GM12878 (cell line): ENCODE measurements at regions not wholly inside any gene's neighbourhood (a gene's known extent, or its start where the extent isn't known, plus 50 kb on each side); places are given as distances from the start of the nearest gene placed in this dataset.

ENCODE experiments used
- MXI1 ChIP-seq: fragments of 150-350 bp; IDR thresholded peaks from 2 replicates; pipeline ENCODE4 v1.6.1; 2011; ENCODE audit warnings: low read depth, mild to moderate bottlenecking, inconsistent platforms, low read length, improper control_type of control experiment
- YBX1 ChIP-seq: fragments of 450-650 bp; IDR thresholded peaks from 2 replicates; pipeline ENCODE4 v1.6.1; 2016; ENCODE audit warnings: antibody characterized with exemption
- ZSCAN29 ChIP-seq: fragments of 450-650 bp; IDR thresholded peaks from 2 replicates; pipeline ENCODE4 v1.6.1; 2017; ENCODE audit warnings: mild to moderate bottlenecking, moderate library complexity

- TF ChIP-seq ZSCAN29, result no peak
- no peak for TF ChIP-seq YBX1
- TF ChIP-seq MXI1, result no peak
Observed at GRCh38 chr3:127107491-127108375, 85.2 kb upstream of the PRR23E start.
